ENCODE measurements at regions not wholly inside any gene's neighbourhood (a gene's known extent, or its start where the extent isn't known, plus 50 kb on each side); places are given as distances from the start of the nearest gene placed in this dataset.

GRCh38 chr3:66145408-66145733 lies 75.4 kb upstream of the SLC25A26 start:
- TF ChIP-seq, protein P1, sequence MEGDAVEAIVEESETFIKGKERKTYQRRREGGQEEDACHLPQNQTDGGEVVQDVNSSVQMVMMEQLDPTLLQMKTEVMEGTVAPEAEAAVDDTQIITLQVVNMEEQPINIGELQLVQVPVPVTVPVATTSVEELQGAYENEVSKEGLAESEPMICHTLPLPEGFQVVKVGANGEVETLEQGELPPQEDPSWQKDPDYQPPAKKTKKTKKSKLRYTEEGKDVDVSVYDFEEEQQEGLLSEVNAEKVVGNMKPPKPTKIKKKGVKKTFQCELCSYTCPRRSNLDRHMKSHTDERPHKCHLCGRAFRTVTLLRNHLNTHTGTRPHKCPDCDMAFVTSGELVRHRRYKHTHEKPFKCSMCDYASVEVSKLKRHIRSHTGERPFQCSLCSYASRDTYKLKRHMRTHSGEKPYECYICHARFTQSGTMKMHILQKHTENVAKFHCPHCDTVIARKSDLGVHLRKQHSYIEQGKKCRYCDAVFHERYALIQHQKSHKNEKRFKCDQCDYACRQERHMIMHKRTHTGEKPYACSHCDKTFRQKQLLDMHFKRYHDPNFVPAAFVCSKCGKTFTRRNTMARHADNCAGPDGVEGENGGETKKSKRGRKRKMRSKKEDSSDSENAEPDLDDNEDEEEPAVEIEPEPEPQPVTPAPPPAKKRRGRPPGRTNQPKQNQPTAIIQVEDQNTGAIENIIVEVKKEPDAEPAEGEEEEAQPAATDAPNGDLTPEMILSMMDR (conservative IDR thresholded peaks at IDR 0.05 in 1 of 2, IDR thresholded peaks at IDR 0.05 in 1 of 2; ENCODE audit: low read depth in 1 of 2, low read length in 2 of 2): no peak
- no peak for TF ChIP-seq EZH2 (IDR thresholded peaks at IDR 0.05; ENCODE audit: low read length, missing control alignments)
